Activated gamma-delta T cell treated with anti-CD3 and anti-CD28 coated beads, Interleukin-2, amount 50 U/mL, for 16 hours (primary cell): ENCODE measurements at regions not wholly inside any gene's neighbourhood (a gene's known extent, or its start where the extent isn't known, plus 50 kb on each side); places are given as distances from the start of the nearest gene placed in this dataset.
"Not testable (repeated sequence)": the region's sequence is repeated elsewhere in the genome, so short reads cannot be mapped to it uniquely, and the experiment has no call there.

Source experiments
- DNase-seq: peaks from one replicate; pipeline ENCODE4 v3.0.0-alpha.2; 2020; ENCODE audit warnings: low read depth

GRCh38 chr18:38805256-38805655 lies 1239.7 kb upstream of the CELF4 start:
- no peak for DNase-seq

- no peak for DNase-seq
Observed at GRCh38 chr18:38801640-38802039, 1236.0 kb upstream of the CELF4 start.

- no peak for DNase-seq
Observed at GRCh38 chr18:38796762-38797161, 1231.2 kb upstream of the CELF4 start.

GRCh38 chr18:38792731-38793130 lies 1227.1 kb upstream of the CELF4 start:
- no peak for DNase-seq

GRCh38 chr18:38790786-38791185 lies 1225.2 kb upstream of the CELF4 start:
- no peak for DNase-seq

- DNase-seq: no peak
Observed at GRCh38 chr18:38790303-38790702, 1224.7 kb upstream of the CELF4 start.

- DNase-seq: no peak
Observed at GRCh38 chr18:38789141-38789540, 1223.5 kb upstream of the CELF4 start.

- DNase-seq: no peak
Observed at GRCh38 chr18:38786906-38787305, 1221.3 kb upstream of the CELF4 start.

GRCh38 chr18:38771620-38772019 lies 1206.0 kb upstream of the CELF4 start:
- DNase-seq: not testable (repeated sequence)

- DNase-seq: no peak
Observed at GRCh38 chr18:38768504-38768903, 1202.9 kb upstream of the CELF4 start.

- no peak for DNase-seq
Observed at GRCh38 chr18:38759457-38759856, 1193.9 kb upstream of the CELF4 start.

- no peak for DNase-seq
Observed at GRCh38 chr18:38756436-38756835, 1190.8 kb upstream of the CELF4 start.

- no peak for DNase-seq
Observed at GRCh38 chr18:38752430-38752829, 1186.8 kb upstream of the CELF4 start.

- no peak for DNase-seq
Observed at GRCh38 chr18:38751898-38752297, 1186.3 kb upstream of the CELF4 start.

- DNase-seq: no peak
Observed at GRCh38 chr18:38751211-38751610, 1185.6 kb upstream of the CELF4 start.

GRCh38 chr18:38750751-38751150 lies 1185.2 kb upstream of the CELF4 start:
- DNase-seq: no peak

- no peak for DNase-seq
Observed at GRCh38 chr18:38747153-38747552, 1181.6 kb upstream of the CELF4 start.

GRCh38 chr18:38720181-38720580 lies 1154.6 kb upstream of the CELF4 start:
- not testable (repeated sequence) for DNase-seq

GRCh38 chr18:38718365-38718901 lies 1152.8 kb upstream of the CELF4 start:
- DNase-seq: no peak

- DNase-seq: no peak
Observed at GRCh38 chr18:38709122-38709521, 1143.5 kb upstream of the CELF4 start.

- DNase-seq: no peak
Observed at GRCh38 chr18:38706373-38706772, 1140.8 kb upstream of the CELF4 start.

- no peak for DNase-seq
Observed at GRCh38 chr18:38698088-38698487, 1132.5 kb upstream of the CELF4 start.

GRCh38 chr18:38695559-38696280 lies 1130.1 kb upstream of the CELF4 start:
- DNase-seq: no peak

GRCh38 chr18:38693104-38693503 lies 1127.5 kb upstream of the CELF4 start:
- DNase-seq: no peak
